Activated CD4-positive, alpha-beta T cell treated with anti-CD3 and anti-CD28 coated beads for 1 hour (primary cell): ENCODE measurements at regions not wholly inside any gene's neighbourhood (a gene's known extent, or its start where the extent isn't known, plus 50 kb on each side); places are given as distances from the start of the nearest gene placed in this dataset.
"Not testable (repeated sequence)": the region's sequence is repeated elsewhere in the genome, so short reads cannot be mapped to it uniquely, and the experiment has no call there.

Experiments
- DNase-seq: peaks from one replicate; pipeline ENCODE4 v3.0.0-alpha.2; 2020

GRCh38 chr5:15012061-15012460 is 140.5 kb upstream of the ANKH start:
- no peak for DNase-seq

- no peak for DNase-seq
Measured at GRCh38 chr5:15010936-15011335, 139.4 kb upstream of the ANKH start.

- no peak for DNase-seq
Measured at GRCh38 chr5:15009420-15009819, 137.8 kb upstream of the ANKH start.

GRCh38 chr5:15008921-15009320 is 137.3 kb upstream of the ANKH start:
- no peak for DNase-seq

GRCh38 chr5:15008476-15008875 is 136.9 kb upstream of the ANKH start:
- DNase-seq: no peak

GRCh38 chr5:15007646-15008045 is 136.1 kb upstream of the ANKH start:
- no peak for DNase-seq

- DNase-seq: no peak
Measured at GRCh38 chr5:15004506-15004905, 132.9 kb upstream of the ANKH start.

- DNase-seq: peak; percentile 24
Measured at GRCh38 chr5:15003511-15003920, 131.9 kb upstream of the ANKH start.

GRCh38 chr5:15002791-15003190 is 131.2 kb upstream of the ANKH start:
- no peak for DNase-seq

- no peak for DNase-seq
Measured at GRCh38 chr5:15002173-15002572, 130.6 kb upstream of the ANKH start.

- no peak for DNase-seq
Measured at GRCh38 chr5:15001517-15001916, 129.9 kb upstream of the ANKH start.

- DNase-seq: no peak
Measured at GRCh38 chr5:14998491-14998890, 126.9 kb upstream of the ANKH start.

- no peak for DNase-seq
Measured at GRCh38 chr5:14996997-14997396, 125.4 kb upstream of the ANKH start.

- DNase-seq: no peak
Measured at GRCh38 chr5:14995229-14995628, 123.7 kb upstream of the ANKH start.

- not testable (repeated sequence) for DNase-seq
Measured at GRCh38 chr5:14993459-14994133, 122.0 kb upstream of the ANKH start.

GRCh38 chr5:14992751-14993458 is 121.3 kb upstream of the ANKH start:
- DNase-seq: peak; percentile 28

GRCh38 chr5:14988223-14988622 is 116.6 kb upstream of the ANKH start:
- no peak for DNase-seq

GRCh38 chr5:14986413-14986812 is 114.8 kb upstream of the ANKH start:
- no peak for DNase-seq

- no peak for DNase-seq
Measured at GRCh38 chr5:14983666-14984441, 112.3 kb upstream of the ANKH start.

- no peak for DNase-seq
Measured at GRCh38 chr5:14980698-14981097, 109.1 kb upstream of the ANKH start.

GRCh38 chr5:14977058-14977685 is 105.6 kb upstream of the ANKH start:
- DNase-seq: no peak

GRCh38 chr5:14976486-14976885 is 104.9 kb upstream of the ANKH start:
- DNase-seq: no peak

- DNase-seq: no peak
Measured at GRCh38 chr5:14971873-14972272, 100.3 kb upstream of the ANKH start.
